Testis (tissue), 2 donors: ENCODE measurements at regions not wholly inside any gene's neighbourhood (a gene's known extent, or its start where the extent isn't known, plus 50 kb on each side); places are given as distances from the start of the nearest gene placed in this dataset.

Experiments used
- CTCF ChIP-seq, 3 experiments: fragments of 450-650 bp in 2 of 3; fragments of 200-600 bp in 1 of 3; sonication (generic) in 1 of 3; IDR thresholded peaks; one replicate each; pipeline ENCODE4 v1.5.1; 2016 to 2019; ENCODE audit warnings: antibody characterized with exemption in 3 of 3, mild to moderate bottlenecking in 2 of 3, moderate library complexity in 1 of 3
- POLR2A ChIP-seq: fragments of 450-650 bp; IDR thresholded peaks from one replicate; pipeline ENCODE4 v1.6.1; 2017; ENCODE audit warnings: antibody characterized with exemption, mild to moderate bottlenecking, moderate library complexity

GRCh38 chr2:59029058-59029457 is 787.9 kb upstream of the FANCL start:
- TF ChIP-seq CTCF (IDR thresholded peaks at IDR 0.05), result no peak
- TF ChIP-seq POLR2A, result no peak
